Adipocyte (in vitro differentiated cells): ENCODE measurements at regions not wholly inside any gene's neighbourhood (a gene's known extent, or its start where the extent isn't known, plus 50 kb on each side); places are given as distances from the start of the nearest gene placed in this dataset.

Source experiments
- DNase-seq: peaks from one replicate; pipeline ENCODE4 v3.0.0-alpha.2; 2015; ENCODE audit warnings: low read depth
- H3K27me3 ChIP-seq: replicated peaks from 2 replicates; pipeline ENCODE4 v1.7.0; 2013; ENCODE audit warnings: mild to moderate bottlenecking, low read length, moderate library complexity; ENCODE audit not compliant: control insufficient read depth, insufficient read depth
- H3K36me3 ChIP-seq: 2 replicates; pipeline ENCODE4 v1.7.0; 2013; ENCODE audit warnings: low read length, mild to moderate bottlenecking, moderate library complexity; ENCODE audit not compliant: control insufficient read depth, insufficient read depth, severe bottlenecking
- H3K4me1 ChIP-seq: 2 replicates; pipeline ENCODE4 v1.7.0; 2013; ENCODE audit warnings: mild to moderate bottlenecking, low read length, moderate library complexity; ENCODE audit not compliant: control insufficient read depth, insufficient read depth
- H3K4me3 ChIP-seq: 2 replicates; pipeline ENCODE4 v1.7.0; 2013; ENCODE audit warnings: mild to moderate bottlenecking, low read length, moderate library complexity
- H3K9ac ChIP-seq: 2 replicates; pipeline ENCODE4 v1.7.0; 2013; ENCODE audit warnings: mild to moderate bottlenecking, low read length, moderate library complexity
- H3K9me3 ChIP-seq: 2 replicates; pipeline ENCODE4 v1.7.0; 2013; ENCODE audit warnings: mild to moderate bottlenecking, low read length, moderate library complexity; ENCODE audit not compliant: control insufficient read depth

GRCh38 chr14:85960756-85961155 is 430.8 kb downstream of the FLRT2 start:
- H3K9ac ChIP-seq = no peak overlapping the region
- H3K4me3 ChIP-seq = no peak overlapping the region
- no peak for DNase-seq
- no peaks in the 10 kb centered on the region for H3K27me3 ChIP-seq
- no peaks in the 10 kb centered on the region for H3K9me3 ChIP-seq
- H3K36me3 ChIP-seq = no peaks in the 10 kb centered on the region
- no peaks in the 10 kb centered on the region for H3K4me1 ChIP-seq

GRCh38 chr14:85959063-85959462 is 429.1 kb downstream of the FLRT2 start:
- DNase-seq = no peak
- H3K36me3 ChIP-seq = no peaks in the 10 kb centered on the region
- H3K9me3 ChIP-seq = no peaks in the 10 kb centered on the region
- H3K27me3 ChIP-seq = no peaks in the 10 kb centered on the region
- no peak overlapping the region for H3K9ac ChIP-seq
- no peaks in the 10 kb centered on the region for H3K4me1 ChIP-seq
- no peak overlapping the region for H3K4me3 ChIP-seq

GRCh38 chr14:85958069-85958468 is 428.1 kb downstream of the FLRT2 start:
- H3K9me3 ChIP-seq = no peaks in the 10 kb centered on the region
- no peak overlapping the region for H3K9ac ChIP-seq
- H3K4me1 ChIP-seq = no peaks in the 10 kb centered on the region
- DNase-seq = no peak
- H3K36me3 ChIP-seq = no peaks in the 10 kb centered on the region
- no peaks in the 10 kb centered on the region for H3K27me3 ChIP-seq
- H3K4me3 ChIP-seq = no peak overlapping the region

GRCh38 chr14:85953265-85953664 is 423.3 kb downstream of the FLRT2 start:
- no peak overlapping the region for H3K9ac ChIP-seq
- H3K9me3 ChIP-seq = no peaks in the 10 kb centered on the region
- H3K4me3 ChIP-seq = no peak overlapping the region
- DNase-seq = no peak
- H3K27me3 ChIP-seq = no peaks in the 10 kb centered on the region
- H3K4me1 ChIP-seq = no peaks in the 10 kb centered on the region
- H3K36me3 ChIP-seq = no peaks in the 10 kb centered on the region

GRCh38 chr14:85948153-85948552 is 418.2 kb downstream of the FLRT2 start:
- H3K27me3 ChIP-seq = no peaks in the 10 kb centered on the region
- no peak overlapping the region for H3K9ac ChIP-seq
- H3K36me3 ChIP-seq = no peaks in the 10 kb centered on the region
- H3K4me3 ChIP-seq = no peak overlapping the region
- H3K4me1 ChIP-seq = no peaks in the 10 kb centered on the region
- H3K9me3 ChIP-seq = no peaks in the 10 kb centered on the region
- DNase-seq = no peak

- Histone ChIP-seq H3K4me1 (no peaks in the 10 kb centered on the region), H3K9ac (no peak overlapping the region), H3K27me3 (no peaks in the 10 kb centered on the region), H3K36me3 (no peaks in the 10 kb centered on the region), H3K4me3 (no peak overlapping the region), H3K9me3 (no peaks in the 10 kb centered on the region)
- DNase-seq = no peak
Measured at GRCh38 chr14:85947461-85948139, 417.7 kb downstream of the FLRT2 start.

- no peak for DNase-seq
- H3K9ac ChIP-seq = no peak overlapping the region
- peaks cover 7% of the 10 kb centered on the region for H3K9me3 ChIP-seq
- H3K36me3 ChIP-seq = no peaks in the 10 kb centered on the region
- no peaks in the 10 kb centered on the region for H3K4me1 ChIP-seq
- no peak overlapping the region for H3K4me3 ChIP-seq
- no peaks in the 10 kb centered on the region for H3K27me3 ChIP-seq
Measured at GRCh38 chr14:85943192-85943591, 413.2 kb downstream of the FLRT2 start.

- peaks cover 13% of the 10 kb centered on the region for H3K9me3 ChIP-seq
- no peaks in the 10 kb centered on the region for H3K27me3 ChIP-seq
- no peak overlapping the region for H3K9ac ChIP-seq
- H3K36me3 ChIP-seq = no peaks in the 10 kb centered on the region
- no peak for DNase-seq
- no peaks in the 10 kb centered on the region for H3K4me1 ChIP-seq
- peak overlapping the region; percentile 50 for H3K4me3 ChIP-seq
Measured at GRCh38 chr14:85934886-85935254, 404.9 kb downstream of the FLRT2 start.

GRCh38 chr14:85934123-85934885 is 404.4 kb downstream of the FLRT2 start:
- Histone ChIP-seq H3K27me3 (no peaks in the 10 kb centered on the region), H3K9me3 (peaks cover 13% of the 10 kb centered on the region), H3K9ac (no peak overlapping the region), H3K4me1 (no peaks in the 10 kb centered on the region), H3K4me3 (peak overlapping the region; percentile 50), H3K36me3 (no peaks in the 10 kb centered on the region)
- peak; percentile 1 for DNase-seq

- H3K9ac ChIP-seq = no peak overlapping the region
- no peaks in the 10 kb centered on the region for H3K9me3 ChIP-seq
- no peak for DNase-seq
- no peaks in the 10 kb centered on the region for H3K27me3 ChIP-seq
- H3K4me3 ChIP-seq = no peak overlapping the region
- H3K4me1 ChIP-seq = no peaks in the 10 kb centered on the region
- no peaks in the 10 kb centered on the region for H3K36me3 ChIP-seq
Measured at GRCh38 chr14:85921241-85921640, 391.3 kb downstream of the FLRT2 start.

GRCh38 chr14:85917716-85918115 is 387.8 kb downstream of the FLRT2 start:
- Histone ChIP-seq H3K4me1 (no peaks in the 10 kb centered on the region), H3K9ac (no peak overlapping the region), H3K9me3 (no peaks in the 10 kb centered on the region), H3K36me3 (no peaks in the 10 kb centered on the region), H3K4me3 (no peak overlapping the region), H3K27me3 (no peaks in the 10 kb centered on the region)
- DNase-seq = no peak
